ENCODE measurements at regions not wholly inside any gene's neighbourhood (a gene's known extent, or its start where the extent isn't known, plus 50 kb on each side); places are given as distances from the start of the nearest gene placed in this dataset.

DNA sequence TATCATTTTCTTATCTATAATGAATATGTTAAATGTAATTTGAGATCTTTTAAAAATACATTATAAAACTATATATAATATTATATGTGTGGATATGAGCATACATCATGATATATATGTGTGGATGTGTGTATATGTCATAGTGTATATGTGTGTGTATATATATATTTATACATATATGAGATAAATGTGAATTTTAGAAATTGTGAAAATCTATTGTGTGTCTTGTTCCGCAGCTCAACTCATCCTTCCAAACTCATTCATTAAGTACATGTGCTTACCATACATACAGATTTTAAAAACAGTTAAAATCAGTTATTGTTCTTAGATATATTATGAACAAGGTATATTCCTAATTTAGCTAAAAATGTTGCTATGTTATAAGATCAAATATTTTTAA is 435.2 kb upstream of the MIR17HG start:
- TF ChIP-seq POLR2A (IDR thresholded peaks at IDR 0.05) (no peak), CTCF (IDR thresholded peaks at IDR 0.05) (no peak)

Measured in esophagus squamous epithelium (tissue), 4 donors.